H1 (cell line): ENCODE measurements at regions not wholly inside any gene's neighbourhood (a gene's known extent, or its start where the extent isn't known, plus 50 kb on each side); places are given as distances from the start of the nearest gene placed in this dataset.
A peak's percentile ranks its signal among the peaks of the same experiment; 100 is the strongest.

ENCODE experiments used
- CTCF ChIA-PET: fragments of 300-600 bp; sonication (Branson Sonifier 250); formaldehyde crosslinking; loops from one replicate; lab custom pipeline; 2021; ENCODE audit not compliant: partially characterized antibody; lab: Charles Lee
- POLR2A ChIA-PET: fragments of 300-600 bp; sonication (Branson Sonifier 250); formaldehyde crosslinking; loops from one replicate; lab custom pipeline; 2021; ENCODE audit warnings: inconsistent platforms; ENCODE audit not compliant: partially characterized antibody; lab: Charles Lee
- DNase-seq, 2 experiments: peaks; one replicate each; pipeline versions ENCODE4 v3.0.0 to v3.0.0-alpha.2; 2010 to 2022; ENCODE audit warnings: low spot score in 2 of 2, low read depth in 1 of 2, mixed read lengths in 1 of 2
- FAIRE-seq: peaks from 2 replicates; lab custom pipeline; 2011; peaks lifted over from hg19 to GRCh38; lab: Jason Lieb, UNC
- H2AFZ ChIP-seq: 2 replicates; pipeline ENCODE4 v1.8.1; 2012; ENCODE audit warnings: low read length, inconsistent platforms
- H2AK5ac ChIP-seq: 2 replicates; pipeline ENCODE4 v1.6.1; 2013; ENCODE audit warnings: low read depth, low read length
- H2BK120ac ChIP-seq: replicated peaks from 2 replicates; pipeline ENCODE3; 2013; ENCODE audit warnings: low read depth, low read length, inconsistent platforms
- H2BK12ac ChIP-seq: 2 replicates; pipeline ENCODE4 v1.6.1; 2013; ENCODE audit warnings: low read depth, low read length
- H2BK15ac ChIP-seq: 2 replicates; pipeline ENCODE4 v1.6.1; 2013; ENCODE audit warnings: low read length
- H2BK20ac ChIP-seq: 2 replicates; pipeline ENCODE4 v1.6.1; 2013; ENCODE audit warnings: low read length
- H2BK5ac ChIP-seq: 2 replicates; pipeline ENCODE4 v1.6.1; 2013; ENCODE audit warnings: low read depth, low read length
- H3K14ac ChIP-seq: 2 replicates; pipeline ENCODE4 v1.6.1; 2013; ENCODE audit warnings: inconsistent platforms; ENCODE audit not compliant: insufficient read length
- H3K18ac ChIP-seq: 2 replicates; pipeline ENCODE4 v1.6.1; 2013; ENCODE audit warnings: low read length; ENCODE audit errors: extremely low read depth
- H3K23ac ChIP-seq: 2 replicates; pipeline ENCODE4 v1.6.1; 2013; ENCODE audit warnings: inconsistent platforms; ENCODE audit not compliant: insufficient read length
- H3K23me2 ChIP-seq: 2 replicates; pipeline ENCODE4 v1.6.1; 2013; ENCODE audit warnings: low read depth, low read length
- H3K27ac ChIP-seq: 2 replicates; pipeline ENCODE4 v1.6.1; 2011; ENCODE audit warnings: low read depth, low read length, inconsistent platforms
- H3K27me3 ChIP-seq, 4 experiments: replicated peaks in 1 of 4; 1 replicate in 1 of 4; 2 replicates in 3 of 4; pipeline versions ENCODE4 v1.6.1 to v1.8.1; 2011 to 2013; ENCODE audit warnings: low read length in 3 of 4, mild to moderate bottlenecking in 3 of 4, inconsistent platforms in 2 of 4, mixed read lengths in 2 of 4, moderate library complexity in 1 of 4; ENCODE audit not compliant: control insufficient read depth in 3 of 4, insufficient read depth in 3 of 4; ENCODE audit errors: extremely low read depth in 1 of 4
- H3K36me3 ChIP-seq, 4 experiments: 2 replicates each; pipeline versions ENCODE4 v1.6.1 to v1.8.1; 2011 to 2013; ENCODE audit warnings: mild to moderate bottlenecking in 4 of 4, low read length in 3 of 4, moderate library complexity in 2 of 4, control low read depth in 1 of 4, inconsistent platforms in 1 of 4; ENCODE audit not compliant: insufficient read depth in 4 of 4, control insufficient read depth in 2 of 4
- H3K4ac ChIP-seq: replicated peaks from 2 replicates; pipeline ENCODE3; 2013; ENCODE audit warnings: low read length, low read depth, mixed read lengths, inconsistent platforms; ENCODE audit not compliant: insufficient read length
- H3K4me1 ChIP-seq, 4 experiments: replicated peaks in 1 of 4; 1 replicate in 1 of 4; 2 replicates in 3 of 4; pipeline versions ENCODE4 v1.6.1 to v1.8.1; 2011 to 2013; ENCODE audit warnings: low read length in 3 of 4, inconsistent platforms in 2 of 4, mixed read lengths in 1 of 4; ENCODE audit not compliant: insufficient read depth in 4 of 4, control insufficient read depth in 3 of 4
- H3K4me2 ChIP-seq, 2 experiments: 2 replicates each; pipeline versions ENCODE4 v1.6.1 to v1.8.1; 2011 to 2013; ENCODE audit warnings: low read depth in 2 of 2, low read length in 2 of 2, control low read depth in 1 of 2, inconsistent platforms in 1 of 2, mild to moderate bottlenecking in 1 of 2; ENCODE audit not compliant: insufficient read depth in 1 of 2
- H3K4me3 ChIP-seq, 4 experiments: fragments of 200-600, 300-600 bp in 1 of 4; sonication (generic), shearing (Covaris generic), sonication (Bioruptor Twin) in 1 of 4; 2 replicates each; pipeline versions ENCODE4 v1.5.1 to v1.8.1; 2011 to 2016; ENCODE audit warnings: low read length in 4 of 4, low read depth in 3 of 4, control low read depth in 2 of 4, inconsistent platforms in 2 of 4, mild to moderate bottlenecking in 2 of 4, mixed read lengths in 1 of 4, moderate library complexity in 1 of 4; ENCODE audit not compliant: insufficient read depth in 2 of 4; ENCODE audit errors: extremely low read depth in 1 of 4
- H3K56ac ChIP-seq: replicated peaks from 2 replicates; pipeline ENCODE3; 2013; ENCODE audit warnings: low read depth, mild to moderate bottlenecking, mixed read lengths, low read length, inconsistent platforms; ENCODE audit not compliant: insufficient read length
- H3K79me1 ChIP-seq: 2 replicates; pipeline ENCODE4 v1.6.1; 2013; ENCODE audit warnings: low read depth, low read length, control low read depth
- H3K79me2 ChIP-seq, 2 experiments: 2 replicates each; pipeline versions ENCODE4 v1.6.1 to v1.8.1; 2012 to 2013; ENCODE audit warnings: low read length in 2 of 2, mild to moderate bottlenecking in 2 of 2, inconsistent platforms in 1 of 2; ENCODE audit not compliant: insufficient read depth in 2 of 2, control insufficient read depth in 1 of 2
- H3K9ac ChIP-seq, 4 experiments: replicated peaks in 1 of 4; 1 replicate in 1 of 4; 2 replicates in 3 of 4; pipeline versions ENCODE4 v1.6.1 to v1.8.1; 2011 to 2013; ENCODE audit warnings: low read depth in 3 of 4, low read length in 3 of 4, control low read depth in 2 of 4, mild to moderate bottlenecking in 2 of 4, moderate library complexity in 2 of 4, inconsistent platforms in 1 of 4; ENCODE audit errors: extremely low read depth in 1 of 4
- H3K9me3 ChIP-seq, 2 experiments: 2 replicates each; pipeline versions ENCODE4 v1.6.1 to v1.8.1; 2012 to 2013; ENCODE audit warnings: mild to moderate bottlenecking in 2 of 2, moderate library complexity in 2 of 2, control low read depth in 1 of 2, inconsistent platforms in 1 of 2, low read depth in 1 of 2, low read length in 1 of 2, mixed read lengths in 1 of 2; ENCODE audit not compliant: insufficient read depth in 2 of 2
- H4K20me1 ChIP-seq, 2 experiments: replicated peaks in 1 of 2; 2 replicates each; pipeline versions ENCODE3 to v1.8.1; 2011 to 2013; ENCODE audit warnings: inconsistent platforms in 2 of 2, low read length in 2 of 2, mild to moderate bottlenecking in 1 of 2; ENCODE audit not compliant: insufficient read depth in 2 of 2, control insufficient read depth in 1 of 2
- H4K5ac ChIP-seq: 2 replicates; pipeline ENCODE4 v1.6.1; 2013; ENCODE audit warnings: low read length, low read depth, mixed read lengths, inconsistent platforms; ENCODE audit not compliant: insufficient read length
- H4K8ac ChIP-seq: 2 replicates; pipeline ENCODE4 v1.8.0; 2013; ENCODE audit warnings: mild to moderate bottlenecking, moderate library complexity, low read length, inconsistent platforms; ENCODE audit not compliant: insufficient read depth; ENCODE audit errors: extremely low read depth
- H4K91ac ChIP-seq: replicated peaks from 2 replicates; pipeline ENCODE3; 2013; ENCODE audit warnings: low read length, mixed read lengths, inconsistent platforms; ENCODE audit not compliant: insufficient read length
- ATF3 ChIP-seq: IDR thresholded peaks from 2 replicates; pipeline ENCODE4 v1.6.1; 2011; ENCODE audit warnings: low read depth, mild to moderate bottlenecking, low read length; ENCODE audit not compliant: insufficient read depth
- CBX5 ChIP-seq: fragments of 300-800, 300-1000 bp; sonication (generic); IDR thresholded peaks from 2 replicates; pipeline ENCODE4 v1.7.1; 2016; ENCODE audit warnings: antibody characterized with exemption, low read length, low read depth
- EP300 ChIP-seq, 2 experiments: IDR thresholded peaks; 1 replicate in 1 of 2; 2 replicates in 1 of 2; pipeline ENCODE4 v1.6.1; 2011 to 2012; ENCODE audit warnings: low read depth in 2 of 2, low read length in 2 of 2, mild to moderate bottlenecking in 2 of 2, borderline replicate concordance in 1 of 2, inconsistent platforms in 1 of 2, moderate library complexity in 1 of 2
- JUND ChIP-seq: IDR thresholded peaks from 2 replicates; pipeline ENCODE4 v1.6.1; 2011; ENCODE audit warnings: mild to moderate bottlenecking, improper control_type of control experiment, low read length
- MAFK ChIP-seq: IDR thresholded peaks from 2 replicates; pipeline ENCODE4 v1.6.1; 2012; ENCODE audit warnings: low read depth, mild to moderate bottlenecking, improper control_type of control experiment, low read length
- PHF8 ChIP-seq: fragments of 200-600 bp; sonication (generic); conservative IDR thresholded peaks from 2 replicates; pipeline ENCODE4 v1.7.1; 2012; ENCODE audit warnings: low read depth, mild to moderate bottlenecking, inconsistent platforms, low read length, moderate library complexity
- RNF2 ChIP-seq: fragments of 200-900, 300-1000 bp; sonication (generic); IDR thresholded peaks from 2 replicates; pipeline ENCODE4 v1.7.1; 2016; ENCODE audit warnings: borderline replicate concordance, low read depth, mild to moderate bottlenecking, antibody characterized with exemption, low read length; ENCODE audit not compliant: poor library complexity, severe bottlenecking; ENCODE audit errors: missing control alignments
- SP1 ChIP-seq: IDR thresholded peaks from 2 replicates; pipeline ENCODE4 v1.6.1; 2011; ENCODE audit warnings: low read depth, low read length
- SP2 ChIP-seq: IDR thresholded peaks from 2 replicates; pipeline ENCODE4 v1.6.1; 2012; ENCODE audit warnings: mild to moderate bottlenecking, low read length, inconsistent platforms
- SUZ12 ChIP-seq: fragments of 200-600 bp; sonication (generic); IDR thresholded peaks from 2 replicates; pipeline ENCODE4 v1.6.1; 2012; ENCODE audit warnings: mild to moderate bottlenecking, inconsistent platforms, low read length, moderate library complexity, mixed read lengths
- TAF1 ChIP-seq: IDR thresholded peaks from 2 replicates; pipeline ENCODE4 v1.6.1; 2011; ENCODE audit warnings: mild to moderate bottlenecking, low read depth, low read length
- WGBS, 2 experiments: shearing (Covaris generic) in 1 of 2; methylation state at CpG; one replicate each; pipeline versions ENCODE4 v1.1.6 to v1.1.7; 2013 to 2015; ENCODE audit warnings: low lambda C conversion rate in 2 of 2, mixed read lengths in 2 of 2, inconsistent platforms in 1 of 2, low coverage in 1 of 2, missing lambda C conversion rate in 1 of 2; ENCODE audit not compliant: insufficient replicate concordance in 2 of 2, insufficient coverage in 1 of 2, insufficient read length in 1 of 2; ENCODE audit errors: extremely low coverage in 1 of 2, missing lambda C conversion rate in 1 of 2; 5-methylcytosine and 5-hydroxymethylcytosine counted together

- Histone ChIP-seq H3K23ac (no peak overlapping the region), H3K4me2 (peak overlapping the region; percentile 80 to 95), H2BK120ac (no peak overlapping the region), H4K91ac (no peak overlapping the region), H3K27me3 (peaks cover 13 to 46% (median 38%) of the 10 kb centered on the region in 4 experiments), H3K14ac (no peak overlapping the region), H3K23me2 (peaks cover 13% of the 10 kb centered on the region; the same call in 1 of the 2 replicates), H2BK15ac (no peak overlapping the region), H3K9me3 (no peaks in the 10 kb centered on the region), H3K4me3 (peak overlapping the region; percentile 54 to 68 (median 62)), H4K5ac (no peak overlapping the region), H3K4me1 (peaks cover 0 to 4% (median 3%) of the 10 kb centered on the region in 4 experiments; a peak in 6 of 7 replicates), H2AFZ (peak overlapping the region; percentile 27; the same call in 1 of the 2 replicates), H4K8ac (no peak overlapping the region), H2BK5ac (no peak overlapping the region), H3K79me2 (no peaks in the 10 kb centered on the region), H2AK5ac (no peak overlapping the region), H3K9ac (no peak overlapping the region), H3K27ac (no peak overlapping the region), H3K56ac (no peak overlapping the region), H4K20me1 (peaks cover 0 to 1% of the 10 kb centered on the region in 2 experiments), H3K36me3 (no peaks in the 10 kb centered on the region), H2BK12ac (no peak overlapping the region), H3K18ac (no peak overlapping the region; the same call in 1 of the 2 replicates), H3K79me1 (no peaks in the 10 kb centered on the region), H2BK20ac (no peak overlapping the region), H3K4ac (no peak overlapping the region)
- peak in 1 of 2 experiments; percentile 61 for DNase-seq
- CTCF ChIA-PET = interaction anchor here (0.7 to 3.9 kb wide), 18 partner anchors 9 to 328 kb away, joined by 3 to 21 read pairs (median 6); no protein-coding TSS in a partner anchor
- no peak for FAIRE-seq
- POLR2A ChIA-PET = interaction anchor here (0.8 to 1.3 kb wide), 2 partner anchors 58 to 306 kb away, joined by 3 to 5 read pairs; no protein-coding TSS in a partner anchor
- WGBS, 2 experiments = 13% methylated on average over 38 of the region's 64 CpGs; no CpG with 5 or more reads in 1 of the 2 experiments
- TF ChIP-seq RNF2 (peak; percentile 50), SP1 (no peak), CBX5 (no peak), TAF1 (no peak), JUND (no peak), PHF8 (no peak), MAFK (no peak), EP300 (IDR thresholded peaks at IDR 0.05; ENCODE audit: borderline replicate concordance in 1 of 2, low read depth in 2 of 2, low read length in 2 of 2) (no peak), SP2 (no peak), SUZ12 (peak; percentile 50), ATF3 (no peak)
Measured at GRCh38 chr12:94873734-94874517, 129.6 kb downstream of the NDUFA12 start.
